Activated T-helper 1 cell treated with anti-CD3 and anti-CD28 coated beads, Interleukin-12 subunit alpha, Interleukin-12 subunit beta, Interleukin-2, Interleukin-4 antibody, amounts not matched to agents 30 ng/mL and 10 ng/mL and 1 ng/mL, durations not matched to agents 14 hours and 24 hours and 36 hours (primary cell): ENCODE measurements at regions not wholly inside any gene's neighbourhood (a gene's known extent, or its start where the extent isn't known, plus 50 kb on each side); places are given as distances from the start of the nearest gene placed in this dataset.

ENCODE experiments used
- DNase-seq: peaks from one replicate; pipeline ENCODE4 v3.0.0; 2021; ENCODE audit warnings: low spot score
- H3K27ac Mint-ChIP-seq: one replicate; pipeline ENCODE4 v1.8.0; 2021; ENCODE audit warnings: mild to moderate bottlenecking, mixed read lengths
- H3K27me3 Mint-ChIP-seq: one replicate; pipeline ENCODE4 v1.8.0; 2022; ENCODE audit warnings: mild to moderate bottlenecking, moderate library complexity, mixed read lengths; ENCODE audit not compliant: insufficient read depth
- H3K36me3 Mint-ChIP-seq: one replicate; pipeline ENCODE4 v1.8.0; 2021; ENCODE audit warnings: low read depth, mixed read lengths
- H3K4me1 Mint-ChIP-seq: one replicate; pipeline ENCODE4 v1.8.0; 2021; ENCODE audit warnings: low read depth, mixed read lengths
- H3K4me3 Mint-ChIP-seq: one replicate; pipeline ENCODE4 v1.8.0; 2021; ENCODE audit warnings: mild to moderate bottlenecking, moderate library complexity, mixed read lengths
- H3K9me3 Mint-ChIP-seq: one replicate; pipeline ENCODE4 v1.8.0; 2021; ENCODE audit warnings: mixed read lengths
- intact Hi-C: fragments of 100-400 bp; cut with micrococcal nuclease; formaldehyde crosslinking; loops from one replicate; pipeline ENCODE4 v1.15.1; 2024

DNA sequence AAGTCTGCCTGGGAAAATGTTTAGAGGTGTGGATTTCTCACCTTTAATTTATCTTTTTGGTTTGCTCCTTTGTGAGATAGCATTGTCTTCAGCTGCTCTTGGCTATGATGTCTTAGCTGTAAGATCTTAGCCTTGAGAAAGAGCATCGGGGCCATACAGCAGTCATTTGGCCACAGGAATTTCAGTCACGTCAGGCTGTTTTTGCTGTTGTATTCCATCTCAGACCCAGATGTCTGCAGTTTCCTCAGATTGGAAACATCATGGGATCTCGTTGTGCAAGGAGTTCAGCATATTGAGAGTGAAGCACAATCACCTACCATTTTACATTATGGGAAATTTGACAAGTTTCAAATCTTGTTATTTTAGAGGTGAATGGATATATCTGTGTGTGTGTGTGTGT is 89.3 kb upstream of the C1QTNF9B start:
- no peak for DNase-seq
- H3K36me3 Mint-ChIP-seq, result no peaks in the 10 kb centered on the region
- no peak overlapping the region for H3K27ac Mint-ChIP-seq
- H3K4me1 Mint-ChIP-seq, result no peaks in the 10 kb centered on the region
- no peaks in the 10 kb centered on the region for H3K9me3 Mint-ChIP-seq
- intact Hi-C loops, result no loop called here
- peaks cover 34% of the 10 kb centered on the region for H3K27me3 Mint-ChIP-seq
- no peak overlapping the region for H3K4me3 Mint-ChIP-seq

DNA sequence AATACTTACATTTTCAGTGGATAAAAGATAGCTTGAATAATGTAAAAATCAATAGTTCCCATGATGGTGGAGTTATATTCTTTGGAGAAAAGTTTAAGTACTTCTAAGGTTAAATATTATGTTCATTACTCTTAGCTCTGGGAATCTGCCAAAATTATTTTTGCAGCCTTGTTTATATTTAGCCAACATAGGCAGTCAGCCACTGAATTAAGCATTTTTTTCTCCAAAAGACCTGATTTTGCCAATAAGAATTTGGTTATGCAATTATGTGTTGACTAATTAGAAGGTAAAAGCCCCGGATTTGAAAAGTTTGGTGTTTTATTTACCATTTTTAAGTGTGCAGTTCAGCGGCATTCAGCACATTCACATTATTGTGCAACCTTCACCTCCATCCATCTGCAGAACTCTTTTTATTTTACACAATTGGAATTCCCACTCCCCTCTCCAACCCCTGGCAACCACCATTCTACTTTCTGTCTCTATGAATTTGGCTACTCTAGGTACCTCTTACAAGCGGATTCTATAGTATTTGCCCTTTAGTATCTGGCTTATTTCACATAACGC is 90.1 kb upstream of the C1QTNF9B start:
- no peak overlapping the region for H3K4me3 Mint-ChIP-seq
- H3K36me3 Mint-ChIP-seq, result no peaks in the 10 kb centered on the region
- peaks cover 34% of the 10 kb centered on the region for H3K27me3 Mint-ChIP-seq
- intact Hi-C loops, result no loop called here
- H3K4me1 Mint-ChIP-seq, result no peaks in the 10 kb centered on the region
- no peak for DNase-seq
- H3K9me3 Mint-ChIP-seq, result no peaks in the 10 kb centered on the region
- no peak overlapping the region for H3K27ac Mint-ChIP-seq

DNA sequence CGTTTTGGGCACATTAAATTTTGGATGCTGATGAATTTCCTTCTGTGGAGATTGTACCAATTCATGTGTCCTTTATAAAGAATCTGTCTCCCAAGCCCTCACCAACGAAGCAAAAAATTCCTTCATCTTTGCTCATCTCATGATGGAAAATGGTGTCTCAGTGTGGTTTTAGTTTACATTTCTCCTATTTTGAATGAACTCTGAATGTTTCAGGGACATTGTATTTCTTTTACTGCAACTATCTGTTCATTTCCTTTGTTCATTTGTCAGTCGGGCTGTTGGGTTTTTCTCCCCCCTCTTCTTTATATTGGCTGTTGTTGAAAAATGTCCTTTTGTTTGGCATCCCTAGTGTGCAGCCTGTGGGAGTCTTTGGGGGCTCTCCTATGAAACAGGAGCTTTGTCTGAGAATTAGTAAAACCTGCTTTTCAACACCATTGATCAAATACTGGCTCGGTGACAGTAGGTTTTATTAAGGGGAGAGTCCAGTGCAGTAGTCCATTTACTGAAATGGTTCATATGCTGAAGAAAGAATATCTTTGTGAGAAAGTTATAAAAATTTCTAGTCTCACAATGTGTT is 91.3 kb upstream of the C1QTNF9B start:
- no peak for DNase-seq
- no peak overlapping the region for H3K4me3 Mint-ChIP-seq
- no peaks in the 10 kb centered on the region for H3K36me3 Mint-ChIP-seq
- H3K27me3 Mint-ChIP-seq, result peaks cover 32% of the 10 kb centered on the region
- no peaks in the 10 kb centered on the region for H3K4me1 Mint-ChIP-seq
- intact Hi-C loops, result no loop called here
- H3K9me3 Mint-ChIP-seq, result no peaks in the 10 kb centered on the region
- no peak overlapping the region for H3K27ac Mint-ChIP-seq

DNA sequence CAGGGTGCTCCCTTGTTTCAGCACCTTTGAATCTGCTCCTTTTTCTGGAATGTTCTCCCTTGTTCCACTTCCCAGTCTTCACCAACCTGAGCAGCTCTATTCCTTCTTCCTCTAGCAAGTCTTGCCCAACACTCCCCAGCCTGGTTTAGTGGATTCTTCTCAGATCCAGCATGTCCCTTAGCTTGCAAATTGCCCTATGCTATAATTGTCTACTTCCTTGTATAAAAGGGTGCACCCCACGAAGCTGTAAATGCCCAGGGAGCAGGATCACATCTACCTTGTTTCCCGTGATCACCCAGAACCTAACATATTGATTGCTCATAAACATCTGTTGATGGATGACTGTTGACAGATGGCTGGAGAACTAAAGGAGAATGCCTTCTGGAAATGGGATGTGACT is 93.2 kb upstream of the C1QTNF9B start:
- Mint-ChIP-seq H3K27me3 (peaks cover 22% of the 10 kb centered on the region), H3K9me3 (no peaks in the 10 kb centered on the region), H3K27ac (no peak overlapping the region), H3K36me3 (no peaks in the 10 kb centered on the region), H3K4me1 (peaks cover 2% of the 10 kb centered on the region), H3K4me3 (no peak overlapping the region)
- DNase-seq, result no peak
- intact Hi-C loops, result loop anchor here (5.0 kb wide), 1 partner anchor 38 kb away; no protein-coding TSS in a partner anchor

DNA sequence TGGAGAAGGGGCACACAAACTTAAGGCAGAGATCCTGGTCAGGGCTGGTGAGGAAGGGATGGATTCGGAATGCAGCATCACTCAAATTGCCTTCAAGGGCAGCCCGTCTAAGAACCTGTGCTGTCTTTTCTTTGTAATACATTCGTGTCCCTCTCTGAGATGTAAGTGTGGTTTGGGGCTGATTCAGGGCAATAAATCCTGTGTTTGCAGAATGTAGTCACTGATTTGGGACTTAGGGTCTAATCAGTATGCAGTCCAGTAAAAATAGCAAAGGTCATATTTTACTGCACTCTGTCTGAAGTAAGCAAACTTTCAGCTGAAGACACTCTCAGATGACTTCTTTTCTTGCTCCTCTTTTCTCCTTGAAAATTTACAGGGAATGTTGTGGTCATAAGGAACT is 93.8 kb upstream of the C1QTNF9B start:
- peaks cover 6% of the 10 kb centered on the region for H3K4me1 Mint-ChIP-seq
- H3K27ac Mint-ChIP-seq, result no peak overlapping the region
- H3K4me3 Mint-ChIP-seq, result no peak overlapping the region
- DNase-seq, result no peak
- H3K36me3 Mint-ChIP-seq, result no peaks in the 10 kb centered on the region
- H3K27me3 Mint-ChIP-seq, result peaks cover 20% of the 10 kb centered on the region
- no peaks in the 10 kb centered on the region for H3K9me3 Mint-ChIP-seq
- intact Hi-C loops, result loop anchor here (5.0 kb wide), 1 partner anchor 39 kb away; no protein-coding TSS in a partner anchor

DNA sequence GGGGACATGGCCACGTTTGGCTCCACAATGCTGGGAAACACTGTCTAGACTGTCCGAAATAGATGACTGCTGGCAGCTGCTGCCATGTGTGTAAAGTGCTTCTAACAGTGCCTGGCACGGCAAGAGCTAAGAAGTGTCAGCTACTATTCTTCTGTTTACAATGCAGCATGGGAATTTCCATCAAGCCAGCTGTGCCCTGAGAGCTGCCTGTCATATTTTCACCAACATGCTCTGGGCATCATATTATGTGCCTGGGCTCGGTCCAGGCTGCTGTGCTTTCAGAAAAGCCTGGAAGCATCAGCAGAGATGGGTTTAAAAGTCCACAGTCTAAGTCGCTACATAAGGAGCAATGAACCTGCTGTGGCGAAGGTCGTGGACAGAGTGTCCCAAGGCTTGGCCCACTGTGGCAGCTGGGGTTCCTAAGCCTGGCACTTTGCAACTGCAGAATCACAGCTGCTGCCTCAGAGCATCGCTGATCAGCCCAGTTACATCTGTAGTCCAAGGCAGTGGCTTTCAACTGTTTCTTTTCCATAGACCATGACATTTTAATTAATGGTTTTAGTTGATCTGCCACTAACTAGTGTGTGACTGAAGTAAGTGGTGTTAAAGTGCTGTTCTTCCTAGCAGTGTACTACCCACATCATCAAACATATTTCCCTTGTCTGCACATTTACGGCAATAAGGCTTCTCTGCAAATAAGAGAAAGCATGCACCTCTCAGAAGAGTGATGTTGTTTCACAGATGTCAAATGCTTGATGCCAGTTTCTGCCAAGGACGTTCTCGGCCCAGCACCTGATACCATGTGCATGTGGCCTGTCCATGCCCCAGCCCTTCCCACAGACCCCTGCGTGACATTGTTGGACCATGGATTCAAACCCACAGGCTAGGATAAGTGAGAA is 95.7 kb upstream of the C1QTNF9B start:
- peaks cover 7% of the 10 kb centered on the region for H3K9me3 Mint-ChIP-seq
- intact Hi-C loops, result loop anchor here (5.0 kb wide), 1 partner anchor 41 kb away; no protein-coding TSS in a partner anchor
- DNase-seq, result no peak
- no peak overlapping the region for H3K4me3 Mint-ChIP-seq
- H3K27me3 Mint-ChIP-seq, result peaks cover 20% of the 10 kb centered on the region
- H3K4me1 Mint-ChIP-seq, result peaks cover 6% of the 10 kb centered on the region
- H3K36me3 Mint-ChIP-seq, result no peaks in the 10 kb centered on the region
- H3K27ac Mint-ChIP-seq, result no peak overlapping the region

DNA sequence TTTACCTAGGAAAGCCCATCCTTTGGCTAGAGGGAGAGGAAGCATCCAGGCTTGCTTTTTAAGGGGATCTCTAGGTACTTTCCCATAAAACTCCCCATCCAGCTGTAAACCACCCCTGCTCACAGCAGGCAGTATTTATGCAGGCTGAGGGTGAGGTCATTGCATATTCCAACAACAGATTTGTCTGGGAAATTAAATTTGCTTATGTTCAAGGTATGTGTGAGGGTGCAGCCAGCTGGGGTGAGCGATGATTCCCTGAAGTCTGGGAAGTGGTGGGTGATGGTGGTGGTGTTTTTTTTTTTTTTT is 96.3 kb upstream of the C1QTNF9B start:
- Mint-ChIP-seq H3K27ac (no peak overlapping the region), H3K4me1 (peaks cover 6% of the 10 kb centered on the region), H3K4me3 (no peak overlapping the region), H3K9me3 (peaks cover 7% of the 10 kb centered on the region), H3K27me3 (peaks cover 15% of the 10 kb centered on the region), H3K36me3 (no peaks in the 10 kb centered on the region)
- intact Hi-C loops, result loop anchor here (5.0 kb wide), 1 partner anchor 41 kb away; no protein-coding TSS in a partner anchor
- no peak for DNase-seq

DNA sequence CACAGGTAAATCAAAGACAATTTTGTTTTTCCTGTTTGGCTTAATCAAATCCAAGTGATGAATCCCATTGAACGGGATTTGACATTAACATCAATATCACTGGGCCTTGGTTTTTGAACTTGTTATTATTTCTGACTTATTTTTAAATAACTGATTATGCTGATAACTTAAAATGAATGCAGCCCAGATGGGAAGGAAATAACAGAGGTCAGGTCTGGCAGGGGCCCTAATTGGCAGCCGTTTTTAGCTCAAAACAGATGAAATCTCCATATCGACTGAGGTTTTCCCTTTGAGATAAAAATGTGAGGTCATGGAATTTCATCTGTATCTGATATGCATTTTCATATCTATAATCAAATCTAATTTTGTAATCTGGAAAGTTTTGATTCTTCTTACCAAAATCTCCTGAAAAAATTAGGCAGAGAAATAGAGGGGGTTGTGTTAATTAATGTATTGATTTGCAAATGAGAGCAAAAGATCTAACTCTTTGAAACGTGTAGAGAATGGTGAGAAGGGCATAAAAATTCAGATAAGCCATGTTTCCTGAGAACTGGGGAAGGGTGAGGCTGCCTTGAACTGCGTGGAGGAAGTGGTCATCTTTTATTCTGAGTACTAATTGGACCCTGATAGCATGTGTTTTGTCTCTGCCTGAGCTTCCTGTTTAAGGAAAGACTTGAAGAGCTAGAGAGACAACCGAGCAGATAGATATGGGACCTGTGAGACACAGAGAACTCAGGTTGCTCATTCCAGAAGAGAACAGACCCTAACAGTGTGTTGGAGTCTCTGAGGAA is 98.2 kb upstream of the C1QTNF9B start:
- intact Hi-C loops, result loop anchor here (5.0 kb wide), 1 partner anchor 73 kb away; no protein-coding TSS in a partner anchor
- H3K27me3 Mint-ChIP-seq, result peaks cover 11% of the 10 kb centered on the region

DNA sequence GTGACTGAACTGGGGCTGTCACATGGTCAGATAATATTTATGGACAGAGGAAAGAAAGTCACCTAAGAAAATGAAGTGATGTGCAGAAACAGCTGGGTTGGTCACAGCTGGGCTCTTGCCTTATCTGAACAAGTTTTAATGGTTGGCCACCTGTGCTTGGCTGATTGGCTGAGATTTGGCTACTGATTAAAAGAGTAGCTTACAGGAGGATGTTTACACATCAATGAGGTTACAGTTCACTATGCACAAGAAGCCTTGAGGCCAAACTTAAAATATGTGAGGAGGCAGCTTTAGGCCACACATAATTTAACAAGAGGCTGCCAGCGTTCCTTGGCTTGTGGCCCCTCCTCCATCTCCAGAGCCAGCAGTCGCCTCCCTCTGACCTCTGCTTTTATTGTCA is 99.2 kb upstream of the C1QTNF9B start:
- Mint-ChIP-seq H3K27ac (no peak overlapping the region), H3K4me1 (peaks cover 6% of the 10 kb centered on the region), H3K36me3 (no peaks in the 10 kb centered on the region), H3K4me3 (no peak overlapping the region), H3K9me3 (peaks cover 7% of the 10 kb centered on the region), H3K27me3 (peaks cover 5% of the 10 kb centered on the region)
- DNase-seq, result no peak
- intact Hi-C loops, result loop anchor here (5.0 kb wide), 1 partner anchor 74 kb away; no protein-coding TSS in a partner anchor

More for the DNA sequence above, 98.2 kb upstream of the C1QTNF9B start:
- Mint-ChIP-seq H3K36me3 (no peaks in the 10 kb centered on the region), H3K9me3 (peaks cover 7% of the 10 kb centered on the region), H3K27ac (no peak overlapping the region), H3K4me1 (peaks cover 6% of the 10 kb centered on the region), H3K4me3 (no peak overlapping the region)
- no peak for DNase-seq

DNA sequence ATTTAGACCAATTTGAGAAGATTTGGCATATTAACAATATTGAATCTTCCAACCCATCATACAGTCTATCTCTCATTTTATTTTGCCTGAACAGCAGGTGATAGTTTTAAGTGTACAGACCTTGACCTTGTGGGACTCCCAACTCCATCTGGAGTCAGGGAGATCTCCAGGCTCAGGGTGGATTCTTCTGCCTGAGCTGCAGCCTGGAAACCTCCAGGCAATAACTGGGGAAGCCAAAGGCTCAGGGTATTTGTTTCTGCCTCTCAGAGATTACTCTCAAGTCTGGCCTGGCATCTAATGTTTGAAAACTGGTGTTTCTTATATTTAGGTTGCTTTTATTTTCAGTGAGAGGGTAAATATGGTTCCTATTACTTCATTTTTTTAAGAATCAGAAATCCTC is 102.1 kb upstream of the C1QTNF9B start:
- H3K36me3 Mint-ChIP-seq, result no peaks in the 10 kb centered on the region
- peaks cover 1% of the 10 kb centered on the region for H3K27me3 Mint-ChIP-seq
- no peak for DNase-seq
- peaks cover 7% of the 10 kb centered on the region for H3K9me3 Mint-ChIP-seq
- intact Hi-C loops, result loop anchor here (5.0 kb wide), 1 partner anchor 77 kb away; no protein-coding TSS in a partner anchor
- no peak overlapping the region for H3K4me3 Mint-ChIP-seq
- H3K4me1 Mint-ChIP-seq, result peaks cover 6% of the 10 kb centered on the region
- no peak overlapping the region for H3K27ac Mint-ChIP-seq

DNA sequence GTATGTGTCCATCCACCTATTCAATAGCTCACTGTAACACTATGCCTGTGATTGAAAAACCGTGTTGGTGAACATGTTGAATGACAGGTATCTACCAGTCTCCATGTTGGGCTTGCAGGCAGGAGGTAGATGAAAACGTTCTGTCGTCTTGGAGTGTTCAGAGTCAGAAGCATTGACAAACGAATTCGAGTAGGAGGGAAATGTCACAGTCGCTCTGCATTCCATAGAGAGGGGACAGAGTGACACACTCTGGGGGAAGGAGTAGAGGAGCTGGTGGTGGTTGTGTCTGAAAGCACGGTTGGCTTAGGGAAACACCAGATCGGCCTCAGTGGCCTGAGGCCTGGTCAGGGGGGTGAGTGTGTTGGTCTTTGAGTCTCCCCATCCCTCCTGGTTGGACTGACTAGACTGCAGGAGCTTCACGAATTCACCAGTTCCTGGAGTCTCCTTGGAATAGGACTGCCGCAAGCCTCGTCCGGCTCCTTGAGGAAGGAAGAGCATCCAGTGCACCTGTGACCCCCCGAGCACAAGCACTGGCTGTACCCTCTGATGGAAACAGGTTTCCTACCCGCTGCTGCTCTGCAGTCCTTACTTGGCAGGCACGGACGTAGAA is 105.0 kb upstream of the C1QTNF9B start:
- Mint-ChIP-seq H3K27me3 (peaks cover 9% of the 10 kb centered on the region), H3K4me3 (no peak overlapping the region), H3K4me1 (no peaks in the 10 kb centered on the region), H3K36me3 (no peaks in the 10 kb centered on the region), H3K9me3 (peaks cover 2% of the 10 kb centered on the region), H3K27ac (no peak overlapping the region)
- intact Hi-C loops, result no loop called here
- DNase-seq, result no peak

DNA sequence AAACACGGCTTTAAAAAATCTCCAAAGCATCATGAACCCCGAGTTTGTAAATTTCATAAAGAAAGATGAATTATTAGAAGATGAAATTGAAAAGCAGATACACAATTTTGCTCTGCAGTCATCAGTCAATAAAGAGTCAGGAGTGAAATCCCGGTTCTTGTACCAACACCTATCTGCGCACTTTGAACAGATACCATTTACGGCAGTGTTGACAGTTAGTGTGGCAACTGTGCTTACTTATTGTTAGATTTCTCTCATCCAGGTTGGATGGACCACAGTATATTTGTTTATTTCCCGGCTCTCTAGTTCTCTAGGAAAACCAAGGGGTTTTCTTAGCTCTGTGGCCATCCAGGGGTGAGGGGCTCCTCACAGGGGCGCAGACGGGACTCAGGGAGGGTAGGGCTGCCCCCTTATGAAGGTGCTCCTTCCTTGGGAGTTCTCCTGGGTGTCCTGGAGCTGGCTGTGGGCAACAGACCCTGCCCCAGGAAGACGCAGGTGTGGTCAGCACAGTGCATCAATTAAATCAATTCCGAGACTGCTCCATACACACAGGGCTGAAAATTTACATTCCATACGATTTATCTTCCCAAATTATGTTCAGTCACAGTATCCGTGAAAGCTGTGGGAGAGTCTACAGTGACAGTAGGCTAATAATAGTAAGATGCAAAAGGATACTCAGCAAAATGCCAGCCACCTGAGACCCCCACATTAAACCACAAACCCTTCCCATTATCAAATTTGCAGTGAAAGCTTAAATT is 107.0 kb upstream of the C1QTNF9B start:
- no peak overlapping the region for H3K27ac Mint-ChIP-seq
- intact Hi-C loops, result no loop called here
- no peak for DNase-seq
- H3K4me3 Mint-ChIP-seq, result no peak overlapping the region
- no peaks in the 10 kb centered on the region for H3K36me3 Mint-ChIP-seq
- no peaks in the 10 kb centered on the region for H3K4me1 Mint-ChIP-seq
- peaks cover 13% of the 10 kb centered on the region for H3K27me3 Mint-ChIP-seq
- no peaks in the 10 kb centered on the region for H3K9me3 Mint-ChIP-seq
